ENCODE measurements at regions not wholly inside any gene's neighbourhood (a gene's known extent, or its start where the extent isn't known, plus 50 kb on each side); places are given as distances from the start of the nearest gene placed in this dataset.

DNA sequence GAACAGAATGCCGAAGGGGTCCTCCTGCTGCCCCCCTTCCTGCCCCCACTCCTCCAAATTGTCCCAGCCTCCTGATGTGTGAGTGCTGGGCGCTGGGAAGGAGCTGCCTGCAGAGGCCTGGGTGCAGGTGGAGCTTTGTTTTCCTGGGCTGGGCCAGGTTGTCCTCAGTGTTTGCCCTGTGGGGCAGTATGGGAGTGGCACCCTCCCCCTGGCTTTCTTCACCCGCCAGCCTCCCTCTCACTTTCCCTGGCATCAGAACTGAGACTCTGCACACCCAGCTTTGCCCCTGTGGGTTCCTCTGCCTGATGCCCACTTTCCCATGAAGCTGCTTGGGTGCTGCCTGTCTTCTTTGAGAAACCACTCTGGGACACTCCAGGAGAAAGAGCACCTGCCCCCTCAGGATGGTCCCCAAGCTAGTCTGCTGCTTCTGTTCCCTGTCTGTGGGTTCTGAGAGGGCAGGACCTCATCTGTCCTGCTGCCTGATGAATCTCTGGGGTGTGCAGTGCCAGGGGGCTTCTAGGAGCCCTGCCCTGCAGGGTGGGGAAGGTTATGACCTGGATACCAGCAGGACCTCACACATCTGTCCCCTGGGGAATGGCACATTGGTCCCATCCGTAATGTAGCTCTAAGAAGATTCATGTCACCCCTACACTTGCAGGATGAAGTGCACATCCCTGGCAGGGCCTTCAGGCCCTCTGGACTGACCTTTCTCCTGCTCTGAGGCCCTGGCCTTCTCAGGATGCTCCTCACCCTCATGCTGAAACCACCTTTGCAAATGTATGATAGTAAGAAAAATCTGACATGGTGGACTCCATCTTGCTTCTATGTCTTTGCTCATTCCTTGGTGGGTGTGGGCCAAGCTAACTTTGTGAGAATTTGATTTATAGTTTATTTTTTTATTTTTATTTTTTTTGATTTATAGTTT lies 146.8 kb upstream of the HS6ST1 start:
- H3K27ac ChIP-seq, result no peak overlapping the region
- no peak for ATAC-seq
- no peaks in the 10 kb centered on the region for H3K27me3 ChIP-seq
- intact Hi-C loops (cut with DNase I), result no loop called here
- H3K4me3 ChIP-seq, result no peak overlapping the region
- DNase-seq, result no peak
- no peaks in the 10 kb centered on the region for H3K4me1 ChIP-seq
- H3K9me3 ChIP-seq, result peaks cover 0 to 25% (median 0%) of the 10 kb centered on the region in 3 donors
- no peaks in the 10 kb centered on the region for H3K36me3 ChIP-seq (replicated peaks in 1 of 2; ENCODE audit: insufficient read depth in 1 of 2, low read depth in 2 of 2)
- WGBS, 2 donors, result 55 to 67% methylated on average over 4 of the region's 4 CpGs
- TF ChIP-seq CTCF (IDR thresholded peaks at IDR 0.05) (no peak), POLR2A (IDR thresholded peaks at IDR 0.05) (no peak)

DNA sequence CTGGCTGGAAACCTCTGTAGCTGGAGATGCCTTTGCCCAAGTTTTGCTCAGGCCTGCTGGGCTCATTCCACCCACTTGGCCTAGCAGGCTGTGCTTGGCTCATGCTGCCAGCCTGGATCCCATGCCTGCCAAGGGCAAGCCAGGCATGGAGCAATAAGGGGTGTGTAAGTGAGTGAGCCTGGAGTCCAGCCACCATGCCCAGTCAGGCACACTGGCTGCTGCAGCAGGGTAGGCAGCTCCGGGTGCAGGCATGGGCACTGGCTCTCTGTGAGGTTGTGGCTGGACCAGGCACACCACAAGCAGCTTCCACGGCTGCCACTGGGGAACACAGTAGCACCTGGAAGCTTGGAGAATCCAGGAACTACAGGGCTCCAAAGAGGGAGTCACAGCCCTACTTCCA lies 147.7 kb upstream of the HS6ST1 start:
- no peak overlapping the region for H3K27ac ChIP-seq
- ATAC-seq, result peak; percentile 40
- 83% methylated on average over 2 of the region's 2 CpGs; no CpG with 5 or more reads in 1 of the 2 donors for WGBS, 2 donors

GRCh38 chr2:128466776-128467175 lies 148.1 kb upstream of the HS6ST1 start:
- TF ChIP-seq POLR2A (IDR thresholded peaks at IDR 0.05) (no peak), CTCF (IDR thresholded peaks at IDR 0.05) (no peak)
- Histone ChIP-seq H3K4me3 (no peak overlapping the region), H3K27me3 (no peaks in the 10 kb centered on the region), H3K36me3 (replicated peaks in 1 of 2; ENCODE audit: insufficient read depth in 1 of 2, low read depth in 2 of 2) (no peaks in the 10 kb centered on the region), H3K27ac (no peak overlapping the region), H3K4me1 (no peaks in the 10 kb centered on the region), H3K9me3 (peaks cover 0 to 27% (median 0%) of the 10 kb centered on the region in 3 donors)
- 91 to 100% methylated on average over 2 of the region's 2 CpGs for WGBS, 2 donors
- DNase-seq, result no peak
- ATAC-seq, result no peak
- intact Hi-C loops (cut with DNase I), result no loop called here

More for the DNA sequence above, 147.7 kb upstream of the HS6ST1 start:
- intact Hi-C loops (cut with DNase I), result no loop called here
- no peak overlapping the region for H3K4me3 ChIP-seq
- no peaks in the 10 kb centered on the region for H3K27me3 ChIP-seq
- DNase-seq, result peak in 3 of 4 donors; percentile 31 to 53 (median 34)
- H3K9me3 ChIP-seq, result peaks cover 0 to 27% (median 0%) of the 10 kb centered on the region in 3 donors
- TF ChIP-seq CTCF (IDR thresholded peaks at IDR 0.05) (no peak), POLR2A (IDR thresholded peaks at IDR 0.05) (no peak)
- H3K4me1 ChIP-seq, result no peaks in the 10 kb centered on the region
- no peaks in the 10 kb centered on the region for H3K36me3 ChIP-seq (replicated peaks in 1 of 2; ENCODE audit: insufficient read depth in 1 of 2, low read depth in 2 of 2)

GRCh38 chr2:128467321-128467969 lies 148.8 kb upstream of the HS6ST1 start:
- 87 to 96% methylated on average over 4 to 10 of the region's 10 CpGs for WGBS, 2 donors
- TF ChIP-seq CTCF (IDR thresholded peaks at IDR 0.05) (no peak), POLR2A (IDR thresholded peaks at IDR 0.05) (no peak)
- no peak for ATAC-seq
- no peaks in the 10 kb centered on the region for H3K4me1 ChIP-seq
- H3K27ac ChIP-seq, result no peak overlapping the region
- H3K27me3 ChIP-seq, result no peaks in the 10 kb centered on the region
- no peak overlapping the region for H3K4me3 ChIP-seq
- intact Hi-C loops (cut with DNase I), result no loop called here
- no peaks in the 10 kb centered on the region for H3K36me3 ChIP-seq (replicated peaks in 1 of 2; ENCODE audit: insufficient read depth in 1 of 2, low read depth in 2 of 2)
- H3K9me3 ChIP-seq, result peaks cover 0 to 27% (median 0%) of the 10 kb centered on the region in 3 donors
- no peak for DNase-seq
